Endothelial cell (in vitro differentiated cells): ENCODE measurements at regions not wholly inside any gene's neighbourhood (a gene's known extent, or its start where the extent isn't known, plus 50 kb on each side); places are given as distances from the start of the nearest gene placed in this dataset.

Experiments
- DNase-seq: peaks from one replicate; pipeline ENCODE4 v3.0.0; 2021; ENCODE audit warnings: low spot score
- H3K27ac Mint-ChIP-seq: one replicate; pipeline ENCODE4 v1.8.0; 2021; ENCODE audit warnings: mixed read lengths, inconsistent platforms; ENCODE audit not compliant: unreplicated experiment
- H3K27me3 Mint-ChIP-seq: one replicate; pipeline ENCODE4 v1.8.0; 2021; ENCODE audit warnings: mild to moderate bottlenecking, moderate library complexity, mixed read lengths, inconsistent platforms; ENCODE audit not compliant: unreplicated experiment
- H3K36me3 Mint-ChIP-seq: one replicate; pipeline ENCODE4 v1.8.0; 2021; ENCODE audit warnings: mild to moderate bottlenecking, low read depth, mixed read lengths, inconsistent platforms; ENCODE audit not compliant: unreplicated experiment
- H3K4me1 Mint-ChIP-seq: one replicate; pipeline ENCODE4 v1.8.0; 2021; ENCODE audit warnings: mild to moderate bottlenecking, mixed read lengths, inconsistent platforms; ENCODE audit not compliant: unreplicated experiment
- H3K4me3 Mint-ChIP-seq: one replicate; pipeline ENCODE4 v1.8.0; 2021; ENCODE audit warnings: mild to moderate bottlenecking, mixed read lengths, inconsistent platforms; ENCODE audit not compliant: unreplicated experiment
- H3K9me3 Mint-ChIP-seq: one replicate; pipeline ENCODE4 v1.8.0; 2021; ENCODE audit warnings: mixed read lengths, inconsistent platforms; ENCODE audit not compliant: unreplicated experiment
- CTCF ChIP-seq: fragments of 200-600 bp; sonication (generic); IDR thresholded peaks from one replicate; pipeline ENCODE4 v1.5.0; 2021; ENCODE audit warnings: antibody characterized with exemption; ENCODE audit not compliant: unreplicated experiment

GRCh38 chr1:195831789-195832188 lies 776.5 kb downstream of the KCNT2 start:
- H3K27me3 Mint-ChIP-seq = no peaks in the 10 kb centered on the region
- H3K4me1 Mint-ChIP-seq = no peaks in the 10 kb centered on the region
- TF ChIP-seq CTCF = no peak
- no peaks in the 10 kb centered on the region for H3K36me3 Mint-ChIP-seq
- no peak overlapping the region for H3K4me3 Mint-ChIP-seq
- DNase-seq = no peak
- H3K9me3 Mint-ChIP-seq = no peaks in the 10 kb centered on the region
- H3K27ac Mint-ChIP-seq = no peak overlapping the region

GRCh38 chr1:195828325-195828724 lies 779.9 kb downstream of the KCNT2 start:
- Mint-ChIP-seq H3K4me3 (no peak overlapping the region), H3K36me3 (no peaks in the 10 kb centered on the region), H3K4me1 (no peaks in the 10 kb centered on the region), H3K9me3 (no peaks in the 10 kb centered on the region), H3K27me3 (no peaks in the 10 kb centered on the region), H3K27ac (no peak overlapping the region)
- TF ChIP-seq CTCF = no peak
- DNase-seq = no peak

GRCh38 chr1:195820925-195821324 lies 787.3 kb downstream of the KCNT2 start:
- no peaks in the 10 kb centered on the region for H3K36me3 Mint-ChIP-seq
- H3K27me3 Mint-ChIP-seq = no peaks in the 10 kb centered on the region
- no peaks in the 10 kb centered on the region for H3K9me3 Mint-ChIP-seq
- no peak for DNase-seq
- TF ChIP-seq CTCF = no peak
- H3K4me1 Mint-ChIP-seq = no peaks in the 10 kb centered on the region
- no peak overlapping the region for H3K27ac Mint-ChIP-seq
- H3K4me3 Mint-ChIP-seq = no peak overlapping the region

GRCh38 chr1:195806060-195806459 lies 802.2 kb downstream of the KCNT2 start:
- TF ChIP-seq CTCF = no peak
- no peaks in the 10 kb centered on the region for H3K36me3 Mint-ChIP-seq
- H3K27ac Mint-ChIP-seq = no peak overlapping the region
- no peaks in the 10 kb centered on the region for H3K4me1 Mint-ChIP-seq
- no peaks in the 10 kb centered on the region for H3K27me3 Mint-ChIP-seq
- no peak overlapping the region for H3K4me3 Mint-ChIP-seq
- DNase-seq = no peak
- no peaks in the 10 kb centered on the region for H3K9me3 Mint-ChIP-seq

- TF ChIP-seq CTCF = no peak
- no peaks in the 10 kb centered on the region for H3K4me1 Mint-ChIP-seq
- H3K27ac Mint-ChIP-seq = no peak overlapping the region
- no peaks in the 10 kb centered on the region for H3K9me3 Mint-ChIP-seq
- H3K27me3 Mint-ChIP-seq = no peaks in the 10 kb centered on the region
- no peak for DNase-seq
- no peak overlapping the region for H3K4me3 Mint-ChIP-seq
- H3K36me3 Mint-ChIP-seq = no peaks in the 10 kb centered on the region
Observed at GRCh38 chr1:195804547-195804946, 803.7 kb downstream of the KCNT2 start.
